A549 (cell line): ENCODE measurements at regions not wholly inside any gene's neighbourhood (a gene's known extent, or its start where the extent isn't known, plus 50 kb on each side); places are given as distances from the start of the nearest gene placed in this dataset.

ENCODE experiments used
- CTCF ChIP-seq: fragments of >200 bp; sonication (Bioruptor Twin); formaldehyde crosslinking; IDR thresholded peaks from 3 replicates; pipeline ENCODE4 v1.5.1; 2016
- EP300 ChIP-seq, 2 experiments: fragments of >200 bp; sonication (Bioruptor Twin); formaldehyde crosslinking; IDR thresholded peaks; 2 replicates in 1 of 2; 3 replicates in 1 of 2; pipeline ENCODE4 v1.6.1; 2016 to 2017
- JUNB ChIP-seq: fragments of >200 bp; sonication (Bioruptor Twin); formaldehyde crosslinking; IDR thresholded peaks from 2 replicates; pipeline ENCODE4 v1.6.1; 2016
- MYC ChIP-seq: IDR thresholded peaks from 2 replicates; pipeline ENCODE4 v1.6.1; 2012; ENCODE audit warnings: mild to moderate bottlenecking, inconsistent platforms, low read length, improper control_type of control experiment, borderline replicate concordance
- POLR2AphosphoS2 ChIP-seq: conservative IDR thresholded peaks from 2 replicates; pipeline ENCODE4 v1.6.1; 2012; ENCODE audit warnings: low read length, improper control_type of control experiment, inconsistent platforms
- SREBF2 ChIP-seq: fragments of 450-650 bp; IDR thresholded peaks from 2 replicates; pipeline ENCODE4 v1.6.1; 2014; ENCODE audit warnings: mild to moderate bottlenecking, moderate library complexity

- TF ChIP-seq EP300 (IDR thresholded peaks at IDR 0.05) (no peak), JUNB (no peak), CTCF (no peak), SREBF2 (no peak), MYC (no peak), POLR2AphosphoS2 (no peak)
These were observed 89.7 kb upstream of the ARRDC4 start for GRCh38 chr15:97870771-97871170.
